Endothelial cell of umbilical vein (primary cell): ENCODE measurements at regions not wholly inside any gene's neighbourhood (a gene's known extent, or its start where the extent isn't known, plus 50 kb on each side); places are given as distances from the start of the nearest gene placed in this dataset.

Experiments
- BruUV-seq: library from RNA; stranded (reverse); fragments of 400-500 nt; replicated peaks from 2 replicates; lab custom pipeline; 2021; lab: Mats Ljungman, UMichigan
- CTCF ChIA-PET: fragments of 300-600, 350-600 bp; sonication (Branson Sonifier 250); formaldehyde crosslinking; loops from one replicate; lab custom pipeline; 2021; ENCODE audit warnings: antibody characterized with exemption, inconsistent platforms; lab: Charles Lee
- POLR2A ChIA-PET: fragments of 300-600, 350-600 bp; sonication (Branson Sonifier 250); formaldehyde crosslinking; loops from one replicate; lab custom pipeline; 2021; ENCODE audit warnings: antibody characterized with exemption, inconsistent platforms; lab: Charles Lee
- DNase-seq: peaks from one replicate; pipeline ENCODE4 v3.0.0-alpha.2; 2011; ENCODE audit warnings: low read depth, low spot score
- FAIRE-seq: peaks from 2 replicates; lab custom pipeline; 2011; peaks lifted over from hg19 to GRCh38; lab: Jason Lieb, UNC
- H2AFZ ChIP-seq: 2 replicates; pipeline ENCODE4 v1.6.0; 2012; ENCODE audit warnings: low read depth, low read length, control low read depth, inconsistent platforms
- H3K27ac ChIP-seq: 2 replicates; pipeline ENCODE4 v1.5.1; 2011; ENCODE audit warnings: low read depth, mild to moderate bottlenecking, control low read depth, low read length, moderate library complexity; ENCODE audit not compliant: insufficient read depth
- H3K27me3 ChIP-seq, 2 experiments: 2 replicates each; pipeline versions ENCODE4 v1.6.0 to v1.6.1; 2011; ENCODE audit warnings: low read length in 2 of 2, mixed read lengths in 1 of 2; ENCODE audit not compliant: control insufficient read depth in 2 of 2, insufficient read depth in 2 of 2
- H3K36me3 ChIP-seq, 2 experiments: 2 replicates in 1 of 2; 3 replicates in 1 of 2; pipeline ENCODE4 v1.5.1; 2011; ENCODE audit warnings: low read length in 2 of 2, mild to moderate bottlenecking in 1 of 2, moderate library complexity in 1 of 2; ENCODE audit not compliant: control insufficient read depth in 2 of 2, insufficient read depth in 2 of 2; ENCODE audit errors: extremely low read depth in 1 of 2
- H3K4me1 ChIP-seq: 3 replicates; pipeline ENCODE4 v1.5.1; 2011; ENCODE audit warnings: mild to moderate bottlenecking, low read length; ENCODE audit not compliant: control insufficient read depth, insufficient read depth; ENCODE audit errors: extremely low read depth
- H3K4me2 ChIP-seq: 2 replicates; pipeline ENCODE4 v1.6.1; 2011; ENCODE audit warnings: low read length, control low read depth, mixed read lengths; ENCODE audit not compliant: insufficient read depth
- H3K4me3 ChIP-seq, 3 experiments: fragments of 200-600 bp in 1 of 3; sonication (generic), shearing (Covaris generic) in 1 of 3; replicated peaks in 1 of 3; 2 replicates each; pipeline ENCODE4 v1.5.1; 2011 to 2016; ENCODE audit warnings: control low read depth in 3 of 3, low read length in 3 of 3, mild to moderate bottlenecking in 2 of 3, inconsistent platforms in 1 of 3, low read depth in 1 of 3, moderate library complexity in 1 of 3; ENCODE audit not compliant: insufficient read depth in 1 of 3
- H3K79me2 ChIP-seq: 2 replicates; pipeline ENCODE4 v1.6.0; 2012; ENCODE audit warnings: low read length, inconsistent platforms; ENCODE audit not compliant: control insufficient read depth, insufficient read depth
- H3K9ac ChIP-seq: replicated peaks from 2 replicates; pipeline ENCODE3; 2011; ENCODE audit warnings: low read length, control low read depth; ENCODE audit not compliant: insufficient read depth; ENCODE audit errors: extremely low read depth
- H3K9me1 ChIP-seq: replicated peaks from 3 replicates; pipeline ENCODE4 v1.6.0; 2011; ENCODE audit warnings: mild to moderate bottlenecking, low read length; ENCODE audit not compliant: control insufficient read depth, insufficient read depth; ENCODE audit errors: extremely low read depth
- H3K9me3 ChIP-seq: replicated peaks from 2 replicates; pipeline ENCODE4 v1.5.1; 2012; ENCODE audit warnings: low read length, inconsistent platforms; ENCODE audit not compliant: control insufficient read depth, insufficient read depth
- H4K20me1 ChIP-seq: replicated peaks from 2 replicates; pipeline ENCODE3; 2011; ENCODE audit warnings: mild to moderate bottlenecking, low read length; ENCODE audit not compliant: control insufficient read depth, insufficient read depth; ENCODE audit errors: extremely low read depth
- CTCF ChIP-seq, 2 donors: IDR thresholded peaks; 1 replicate in 1 of 2; 2 replicates in 1 of 2; pipeline ENCODE4 v1.5.1; 2011; ENCODE audit warnings: low read length in 2 of 2, mild to moderate bottlenecking in 2 of 2, moderate library complexity in 2 of 2, control low read depth in 1 of 2, inconsistent platforms in 1 of 2, low read depth in 1 of 2; ENCODE audit not compliant: insufficient read depth in 1 of 2; ENCODE audit errors: extremely low read depth in 1 of 2
- EZH2 ChIP-seq: IDR thresholded peaks from 2 replicates; pipeline ENCODE4 v1.6.1; 2012; ENCODE audit warnings: borderline replicate concordance, low read depth, mild to moderate bottlenecking, moderate library complexity, low read length, inconsistent platforms; ENCODE audit not compliant: severe bottlenecking
- FOS ChIP-seq: IDR thresholded peaks from 2 replicates; pipeline ENCODE4 v1.6.1; 2011; ENCODE audit warnings: mild to moderate bottlenecking, low read length, moderate library complexity, borderline replicate concordance; ENCODE audit not compliant: insufficient read depth
- GATA2 ChIP-seq: IDR thresholded peaks from 2 replicates; pipeline ENCODE4 v1.7.0; 2011; ENCODE audit warnings: low read depth, mild to moderate bottlenecking, moderate library complexity, mixed read lengths, low read length; ENCODE audit not compliant: insufficient read length, insufficient read depth
- JUN ChIP-seq: IDR thresholded peaks from 2 replicates; pipeline ENCODE4 v1.6.1; 2011; ENCODE audit warnings: borderline replicate concordance, low read depth; ENCODE audit not compliant: insufficient read length, insufficient read depth
- MYC ChIP-seq: IDR thresholded peaks from one replicate; pipeline ENCODE4 v1.6.1; 2011; ENCODE audit warnings: mild to moderate bottlenecking, low read depth, low read length
- POLR2A ChIP-seq: IDR thresholded peaks from 2 replicates; pipeline ENCODE4 v1.6.1; 2012; ENCODE audit warnings: low read depth, mild to moderate bottlenecking, control low read depth, low read length
- POLR2AphosphoS5 ChIP-seq: IDR thresholded peaks from 2 replicates; pipeline ENCODE4 v1.6.1; 2012; ENCODE audit warnings: low read depth, mild to moderate bottlenecking, control low read depth, low read length, moderate library complexity; ENCODE audit not compliant: insufficient read depth
- dilution Hi-C: fragments of 300-500 bp; cut with MboI; formaldehyde crosslinking; loops from one replicate; pipeline ENCODE4 v1.15.0; 2019; ENCODE audit warnings: low sequenced_read_pairs; ENCODE audit not compliant: extremely low pct_ligation_motif_present
- intact Hi-C: fragments of 100-400 bp; cut with micrococcal nuclease; formaldehyde crosslinking; loops from one replicate; pipeline ENCODE4 v1.10.0; 2022

GRCh38 chr1:244210884-244211558, 159.9 kb downstream of the ZBTB18 start:
- Histone ChIP-seq H3K4me1 (peaks cover 16% of the 10 kb centered on the region), H4K20me1 (no peaks in the 10 kb centered on the region), H3K9ac (no peak overlapping the region), H3K4me3 (no peak overlapping the region), H3K79me2 (no peaks in the 10 kb centered on the region), H3K36me3 (no peaks in the 10 kb centered on the region), H3K9me3 (no peaks in the 10 kb centered on the region), H3K27me3 (no peaks in the 10 kb centered on the region), H3K4me2 (no peak overlapping the region), H3K27ac (no peak overlapping the region), H2AFZ (no peak overlapping the region), H3K9me1 (no peaks in the 10 kb centered on the region)
- no peak for DNase-seq
- ChIA-PET POLR2A (no interaction called here), CTCF (interaction anchor here (1.2 kb wide), 1 partner anchor 62 kb away, joined by 4 read pairs; no protein-coding TSS in a partner anchor)
- TF ChIP-seq POLR2AphosphoS5 (no peak), JUN (no peak), FOS (no peak)
- intact Hi-C loops: no loop called here
- BruUV-seq: no TSS peak
- FAIRE-seq: no peak
- dilution Hi-C loops: no loop called here

GRCh38 chr1:244211559-244211944, 160.5 kb downstream of the ZBTB18 start:
- Histone ChIP-seq H3K9me1 (no peaks in the 10 kb centered on the region), H3K27ac (no peak overlapping the region), H3K4me3 (no peak overlapping the region), H3K27me3 (no peaks in the 10 kb centered on the region), H3K4me2 (no peak overlapping the region), H3K9me3 (no peaks in the 10 kb centered on the region), H3K36me3 (no peaks in the 10 kb centered on the region), H2AFZ (no peak overlapping the region), H3K79me2 (no peaks in the 10 kb centered on the region), H4K20me1 (no peaks in the 10 kb centered on the region), H3K9ac (no peak overlapping the region), H3K4me1 (peaks cover 16% of the 10 kb centered on the region)
- intact Hi-C loops: no loop called here
- CTCF ChIA-PET: interaction anchor here (1.2 kb wide), 1 partner anchor 61 kb away, joined by 4 read pairs; no protein-coding TSS in a partner anchor
- DNase-seq (no peak), FAIRE-seq (no peak)
- BruUV-seq: no TSS peak
- TF ChIP-seq GATA2 (no peak), CTCF (IDR thresholded peaks at IDR 0.05; ENCODE audit: extremely low read depth in 1 of 2, insufficient read depth in 1 of 2, low read depth in 1 of 2, low read length in 2 of 2) (no peak), POLR2AphosphoS5 (no peak), FOS (no peak), MYC (no peak), JUN (no peak), POLR2A (no peak), EZH2 (no peak)
- dilution Hi-C loops: no loop called here
- POLR2A ChIA-PET: no interaction called here
